Lower leg skin (tissue), 3 donors: ENCODE measurements at regions not wholly inside any gene's neighbourhood (a gene's known extent, or its start where the extent isn't known, plus 50 kb on each side); places are given as distances from the start of the nearest gene placed in this dataset.

ENCODE experiments used
- CTCF ChIP-seq, 3 donors: fragments of 450-650 bp; IDR thresholded peaks; one replicate each; pipeline ENCODE4 v1.5.1; 2016; ENCODE audit warnings: antibody characterized with exemption in 3 of 3, mild to moderate bottlenecking in 3 of 3, moderate library complexity in 2 of 3
- POLR2A ChIP-seq, 2 donors: fragments of 450-650 bp; IDR thresholded peaks; one replicate each; pipeline ENCODE4 v1.6.1; 2016 to 2017; ENCODE audit warnings: antibody characterized with exemption in 2 of 2, mild to moderate bottlenecking in 1 of 2, moderate library complexity in 1 of 2

- TF ChIP-seq CTCF (IDR thresholded peaks at IDR 0.05) (no peak), POLR2A (IDR thresholded peaks at IDR 0.05) (no peak)
Measured at GRCh38 chr2:177108890-177109289, 103.7 kb upstream of the HNRNPA3 start.
